VCaP (cell line): ENCODE measurements at regions not wholly inside any gene's neighbourhood (a gene's known extent, or its start where the extent isn't known, plus 50 kb on each side); places are given as distances from the start of the nearest gene placed in this dataset.

Experiments
- H3K27ac ChIP-seq: fragments of 450-650 bp; 2 replicates; pipeline ENCODE4 v1.5.1; 2017
- TF ChIP-seq, protein P1 (sequence below): fragments of 450-650 bp; conservative IDR thresholded peaks from 2 replicates; pipeline ENCODE4 v1.5.1; 2017; ENCODE audit warnings: mild to moderate bottlenecking, moderate library complexity

DNA sequence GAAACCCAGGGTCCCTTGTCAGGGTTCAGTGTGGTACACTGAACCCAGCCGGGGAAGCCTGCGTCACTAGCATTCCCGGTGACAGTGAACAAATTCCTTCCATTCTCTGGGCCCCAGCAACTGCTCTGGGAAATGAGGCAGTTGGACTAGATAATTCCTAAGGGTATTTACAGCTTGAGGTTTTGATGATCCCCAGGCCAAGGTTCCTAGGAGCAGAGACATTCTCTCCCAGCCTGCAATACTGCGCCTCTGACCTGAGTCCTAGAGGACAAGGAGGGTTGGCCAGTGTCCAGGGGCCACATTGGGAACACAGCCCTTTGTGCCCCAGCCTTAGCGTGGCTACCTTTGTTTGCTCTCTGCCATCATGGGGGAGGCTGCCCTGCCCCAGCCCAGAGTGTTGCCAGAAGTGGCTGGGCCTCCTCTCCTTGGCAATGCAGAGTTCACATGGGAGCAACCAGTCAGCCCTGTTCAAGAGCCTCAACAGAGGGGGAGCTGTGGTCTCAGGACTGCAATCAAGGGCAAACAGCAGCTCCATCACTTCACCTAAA, 178.2 kb downstream of the SEC61B start:
- TF ChIP-seq, protein P1, sequence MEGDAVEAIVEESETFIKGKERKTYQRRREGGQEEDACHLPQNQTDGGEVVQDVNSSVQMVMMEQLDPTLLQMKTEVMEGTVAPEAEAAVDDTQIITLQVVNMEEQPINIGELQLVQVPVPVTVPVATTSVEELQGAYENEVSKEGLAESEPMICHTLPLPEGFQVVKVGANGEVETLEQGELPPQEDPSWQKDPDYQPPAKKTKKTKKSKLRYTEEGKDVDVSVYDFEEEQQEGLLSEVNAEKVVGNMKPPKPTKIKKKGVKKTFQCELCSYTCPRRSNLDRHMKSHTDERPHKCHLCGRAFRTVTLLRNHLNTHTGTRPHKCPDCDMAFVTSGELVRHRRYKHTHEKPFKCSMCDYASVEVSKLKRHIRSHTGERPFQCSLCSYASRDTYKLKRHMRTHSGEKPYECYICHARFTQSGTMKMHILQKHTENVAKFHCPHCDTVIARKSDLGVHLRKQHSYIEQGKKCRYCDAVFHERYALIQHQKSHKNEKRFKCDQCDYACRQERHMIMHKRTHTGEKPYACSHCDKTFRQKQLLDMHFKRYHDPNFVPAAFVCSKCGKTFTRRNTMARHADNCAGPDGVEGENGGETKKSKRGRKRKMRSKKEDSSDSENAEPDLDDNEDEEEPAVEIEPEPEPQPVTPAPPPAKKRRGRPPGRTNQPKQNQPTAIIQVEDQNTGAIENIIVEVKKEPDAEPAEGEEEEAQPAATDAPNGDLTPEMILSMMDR = no peak
- H3K27ac ChIP-seq = no peak overlapping the region

GRCh38 chr9:99401680-99402504, 179.8 kb downstream of the SEC61B start:
- H3K27ac ChIP-seq = no peak overlapping the region
- TF ChIP-seq, protein P1 = no peak

DNA sequence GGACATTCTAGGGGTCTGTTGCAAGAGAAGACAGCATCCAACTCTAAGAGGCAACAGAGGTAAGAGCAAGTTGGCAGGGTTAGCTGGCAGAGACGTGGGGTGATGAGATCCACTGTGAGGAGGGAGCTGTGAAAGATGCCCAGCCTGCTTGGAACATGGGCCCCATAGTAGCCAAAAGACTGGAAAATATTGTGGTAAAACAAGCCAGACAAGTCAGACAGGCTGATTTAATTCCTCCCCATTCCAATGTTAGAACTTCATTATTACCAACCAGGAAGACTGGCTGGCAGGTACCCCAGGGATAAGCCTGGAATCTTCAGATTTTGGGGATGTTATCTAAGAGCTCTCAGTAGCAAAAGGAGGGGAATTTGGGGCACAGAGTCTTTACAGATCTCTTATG, 181.3 kb downstream of the SEC61B start:
- no peak overlapping the region for H3K27ac ChIP-seq
- TF ChIP-seq, protein P1 = no peak

GRCh38 chr9:99405359-99405758, 183.3 kb downstream of the SEC61B start:
- TF ChIP-seq, protein P1 = no peak
- no peak overlapping the region for H3K27ac ChIP-seq

- TF ChIP-seq, protein P1 = no peak
- no peak overlapping the region for H3K27ac ChIP-seq
Measured at GRCh38 chr9:99406939-99407338, 184.9 kb downstream of the SEC61B start.

GRCh38 chr9:99411068-99411467, 189.0 kb downstream of the SEC61B start:
- TF ChIP-seq, protein P1 = no peak

GRCh38 chr9:99411479-99412115, 189.5 kb downstream of the SEC61B start:
- TF ChIP-seq, protein P1 = no peak
- no peak overlapping the region for H3K27ac ChIP-seq

More at GRCh38 chr9:99411068-99411467, 189.0 kb downstream of the SEC61B start:
- H3K27ac ChIP-seq = no peak overlapping the region
